K562 (cell line): ENCODE measurements at regions not wholly inside any gene's neighbourhood (a gene's known extent, or its start where the extent isn't known, plus 50 kb on each side); places are given as distances from the start of the nearest gene placed in this dataset.

ENCODE experiments used
- ATAC-seq: fragments of 200-7000 bp; cut with Tn5 transposase; 3 replicates; pipeline ENCODE4 v1.9.1; 2020; ENCODE audit warnings: moderate library complexity
- BruUV-seq: library from RNA; stranded (reverse); fragments of 400-500 nt; replicated peaks from 2 replicates; lab custom pipeline; 2021; lab: Mats Ljungman, UMichigan
- CTCF ChIA-PET: fragments of 300-600 bp; formaldehyde crosslinking; extraction: SDS; loops from one replicate; lab custom pipeline; 2021; ENCODE audit warnings: low intra/inter-chr PET ratio; lab: Yijun Ruan, JAX
- POLR2A ChIA-PET: fragments of 300-600, 350-650 bp; sonication (Branson Sonifier 250); formaldehyde crosslinking; extraction: SDS; loops from one replicate; lab custom pipeline; 2021; ENCODE audit warnings: antibody characterized with exemption, inconsistent platforms; lab: Yijun Ruan, JAX
- DNase-seq, 4 experiments: peaks; one replicate each; pipeline versions ENCODE4 v3.0.0 to v3.0.0-alpha.2; 2011 to 2018; ENCODE audit warnings: low spot score in 3 of 4, mixed read lengths in 3 of 4; ENCODE audit errors: extremely low read depth in 1 of 4
- FAIRE-seq: peaks from 2 replicates; lab custom pipeline; 2011; peaks lifted over from hg19 to GRCh38; lab: Jason Lieb, UNC
- H2AFZ ChIP-seq: 2 replicates; pipeline ENCODE4 v1.6.0; 2011; ENCODE audit warnings: low read depth, low read length, control low read depth, inconsistent platforms
- H3K27ac ChIP-seq: fragments of 200-600 bp; 3 replicates; pipeline ENCODE4 v1.8.0; 2011; ENCODE audit warnings: low read depth, mild to moderate bottlenecking, control low read depth, inconsistent platforms, low read length, moderate library complexity, mixed read lengths; ENCODE audit errors: extremely low read depth
- H3K27me3 ChIP-seq, 2 experiments: fragments of 300-600 bp in 1 of 2; 2 replicates in 1 of 2; 3 replicates in 1 of 2; pipeline versions ENCODE4 v1.6.0 to v1.8.0; 2011; ENCODE audit warnings: inconsistent platforms in 2 of 2, low read length in 2 of 2, mild to moderate bottlenecking in 1 of 2, mixed read lengths in 1 of 2, moderate library complexity in 1 of 2; ENCODE audit not compliant: control insufficient read depth in 2 of 2, insufficient read depth in 2 of 2
- H3K36me3 ChIP-seq: fragments of 300-600 bp; 3 replicates; pipeline ENCODE4 v1.8.0; 2011; ENCODE audit warnings: mild to moderate bottlenecking, low read length, inconsistent platforms; ENCODE audit not compliant: control insufficient read depth, insufficient read depth
- H3K4me1 ChIP-seq, 2 experiments: fragments of 200-600 bp in 1 of 2; replicated peaks in 1 of 2; 2 replicates in 1 of 2; 3 replicates in 1 of 2; pipeline versions ENCODE4 v1.5.1 to v1.8.0; 2011; ENCODE audit warnings: inconsistent platforms in 2 of 2, low read length in 2 of 2, mild to moderate bottlenecking in 1 of 2, mixed read lengths in 1 of 2, moderate library complexity in 1 of 2; ENCODE audit not compliant: control insufficient read depth in 2 of 2, insufficient read depth in 2 of 2
- H3K4me2 ChIP-seq: 2 replicates; pipeline ENCODE4 v1.6.1; 2011; ENCODE audit warnings: low read length, control low read depth, inconsistent platforms, mixed read lengths; ENCODE audit not compliant: insufficient read depth
- H3K4me3 ChIP-seq: fragments of 200-600 bp; sonication (generic), shearing (Covaris generic); 2 replicates; pipeline ENCODE4 v1.5.1; 2016; ENCODE audit warnings: control low read depth, inconsistent platforms
- H3K79me2 ChIP-seq: fragments of 200-600 bp; 3 replicates; pipeline ENCODE4 v1.8.0; 2011; ENCODE audit warnings: low read length, inconsistent platforms; ENCODE audit not compliant: control insufficient read depth, insufficient read depth
- H3K9ac ChIP-seq, 2 experiments: 2 replicates each; pipeline versions ENCODE4 v1.6.0 to v1.6.1; 2011; ENCODE audit warnings: low read depth in 2 of 2, low read length in 2 of 2, control low read depth in 1 of 2, inconsistent platforms in 1 of 2, mild to moderate bottlenecking in 1 of 2, mixed read lengths in 1 of 2; ENCODE audit not compliant: insufficient read depth in 1 of 2
- H3K9me1 ChIP-seq: one replicate; pipeline ENCODE4 v1.6.0; 2011; ENCODE audit warnings: inconsistent platforms, mild to moderate bottlenecking, low read length, moderate library complexity; ENCODE audit not compliant: control insufficient read depth, insufficient read depth
- H3K9me3 ChIP-seq: replicated peaks from 2 replicates; pipeline ENCODE4 v1.5.1; 2011; ENCODE audit warnings: low read depth, low read length, inconsistent platforms; ENCODE audit not compliant: control insufficient read depth, insufficient read depth
- H4K20me1 ChIP-seq: replicated peaks from 2 replicates; pipeline ENCODE4 v1.6.1; 2011; ENCODE audit warnings: low read length, inconsistent platforms, mixed read lengths; ENCODE audit not compliant: control insufficient read depth, insufficient read depth
- CHD1 ChIP-seq: fragments of 200-600 bp; sonication (generic); IDR thresholded peaks from one replicate; pipeline ENCODE4 v1.6.1; 2012; ENCODE audit warnings: mild to moderate bottlenecking, moderate library complexity, low read length, inconsistent platforms
- MCM5 ChIP-seq: fragments of 450-650 bp; IDR thresholded peaks from 2 replicates; pipeline ENCODE4 v1.6.1; 2016; ENCODE audit warnings: low read depth
- NR2C1 ChIP-seq, 2 experiments: fragments of 450-650 bp; IDR thresholded peaks; 2 replicates each; pipeline ENCODE4 v1.6.1; 2017; ENCODE audit warnings: mild to moderate bottlenecking in 2 of 2, antibody characterized with exemption in 1 of 2, inconsistent platforms in 1 of 2, missing compliant biosample characterization in 1 of 2, missing genetic modification characterization in 1 of 2
- SPI1 ChIP-seq: IDR thresholded peaks from 2 replicates; pipeline ENCODE4 v1.6.1; 2011; ENCODE audit warnings: low read depth, low read length, control low read depth, borderline replicate concordance
- TCF7L2 ChIP-seq: fragments of 150-350 bp; IDR thresholded peaks from 2 replicates; pipeline ENCODE4 v1.6.1; 2016; ENCODE audit warnings: low read depth, mild to moderate bottlenecking, low read length, moderate library complexity
- U2AF2 ChIP-seq: fragments of 200-400 bp; formaldehyde crosslinking; optimal IDR thresholded peaks from 2 replicates; pipeline ENCODE3; 2017; ENCODE audit warnings: low read depth, mild to moderate bottlenecking, low read length
- ZNF232 ChIP-seq: sonication (generic); formaldehyde crosslinking; IDR thresholded peaks from 2 replicates; pipeline ENCODE4 v1.8.0; 2022; ENCODE audit warnings: mild to moderate bottlenecking, missing genetic modification reagents
- WGBS: fragments of 100-300 bp; shearing (Covaris generic); methylation state at CpG from one replicate; pipeline ENCODE4 v1.1.6; 2016; ENCODE audit warnings: low coverage, mixed read lengths; ENCODE audit not compliant: insufficient coverage; ENCODE audit errors: missing lambda C conversion rate; 5-methylcytosine and 5-hydroxymethylcytosine counted together
- in situ Hi-C: fragments of 300-500 bp; cut with MboI; formaldehyde crosslinking; loops from 4 replicates; pipeline ENCODE4 v1.15.0; 2018; ENCODE audit warnings: inconsistent platforms, mixed read lengths
- intact Hi-C: fragments of 100-400 bp; cut with micrococcal nuclease; formaldehyde crosslinking; loops from 2 replicates; pipeline ENCODE4 v1.14.2; 2022
- TF ChIP-seq, protein P1 (sequence below): fragments of 450-650 bp; IDR thresholded peaks from 2 replicates; pipeline ENCODE4 v1.6.1; 2017; ENCODE audit warnings: antibody characterized with exemption, mild to moderate bottlenecking

GRCh38 chr4:187937557-187937956 lies 58.0 kb upstream of the ZFP42 start:
- Histone ChIP-seq H3K27me3 (no peaks in the 10 kb centered on the region), H3K27ac (no peak overlapping the region), H2AFZ (no peak overlapping the region), H3K36me3 (no peaks in the 10 kb centered on the region), H3K4me1 (no peaks in the 10 kb centered on the region), H3K4me3 (no peak overlapping the region), H4K20me1 (no peaks in the 10 kb centered on the region), H3K9me1 (no peaks in the 10 kb centered on the region), H3K9me3 (no peaks in the 10 kb centered on the region), H3K9ac (no peak overlapping the region), H3K4me2 (no peak overlapping the region), H3K79me2 (no peaks in the 10 kb centered on the region)
- TF ChIP-seq CHD1 (no peak), ZNF232 (CRISPR knock-in tag) (no peak), MCM5 (no peak), U2AF2 (no peak), TCF7L2 (no peak), NR2C1 (IDR thresholded peaks at IDR 0.05) (no peak), NR2C1 (tag; IDR thresholded peaks at IDR 0.05) (no peak), SPI1 (no peak)
- TF ChIP-seq, protein P1, sequence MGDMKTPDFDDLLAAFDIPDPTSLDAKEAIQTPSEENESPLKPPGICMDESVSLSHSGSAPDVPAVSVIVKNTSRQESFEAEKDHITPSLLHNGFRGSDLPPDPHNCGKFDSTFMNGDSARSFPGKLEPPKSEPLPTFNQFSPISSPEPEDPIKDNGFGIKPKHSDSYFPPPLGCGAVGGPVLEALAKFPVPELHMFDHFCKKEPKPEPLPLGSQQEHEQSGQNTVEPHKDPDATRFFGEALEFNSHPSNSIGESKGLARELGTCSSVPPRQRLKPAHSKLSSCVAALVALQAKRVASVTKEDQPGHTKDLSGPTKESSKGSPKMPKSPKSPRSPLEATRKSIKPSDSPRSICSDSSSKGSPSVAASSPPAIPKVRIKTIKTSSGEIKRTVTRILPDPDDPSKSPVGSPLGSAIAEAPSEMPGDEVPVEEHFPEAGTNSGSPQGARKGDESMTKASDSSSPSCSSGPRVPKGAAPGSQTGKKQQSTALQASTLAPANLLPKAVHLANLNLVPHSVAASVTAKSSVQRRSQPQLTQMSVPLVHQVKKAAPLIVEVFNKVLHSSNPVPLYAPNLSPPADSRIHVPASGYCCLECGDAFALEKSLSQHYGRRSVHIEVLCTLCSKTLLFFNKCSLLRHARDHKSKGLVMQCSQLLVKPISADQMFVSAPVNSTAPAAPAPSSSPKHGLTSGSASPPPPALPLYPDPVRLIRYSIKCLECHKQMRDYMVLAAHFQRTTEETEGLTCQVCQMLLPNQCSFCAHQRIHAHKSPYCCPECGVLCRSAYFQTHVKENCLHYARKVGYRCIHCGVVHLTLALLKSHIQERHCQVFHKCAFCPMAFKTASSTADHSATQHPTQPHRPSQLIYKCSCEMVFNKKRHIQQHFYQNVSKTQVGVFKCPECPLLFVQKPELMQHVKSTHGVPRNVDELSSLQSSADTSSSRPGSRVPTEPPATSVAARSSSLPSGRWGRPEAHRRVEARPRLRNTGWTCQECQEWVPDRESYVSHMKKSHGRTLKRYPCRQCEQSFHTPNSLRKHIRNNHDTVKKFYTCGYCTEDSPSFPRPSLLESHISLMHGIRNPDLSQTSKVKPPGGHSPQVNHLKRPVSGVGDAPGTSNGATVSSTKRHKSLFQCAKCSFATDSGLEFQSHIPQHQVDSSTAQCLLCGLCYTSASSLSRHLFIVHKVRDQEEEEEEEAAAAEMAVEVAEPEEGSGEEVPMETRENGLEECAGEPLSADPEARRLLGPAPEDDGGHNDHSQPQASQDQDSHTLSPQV, result no peak
- intact Hi-C loops, result no loop called here
- CTCF ChIA-PET, result no interaction called here
- DNase-seq (no peak), ATAC-seq (no peak), FAIRE-seq (no peak)
- 12% methylated on average over 7 of the region's 25 CpGs for WGBS
- POLR2A ChIA-PET, result no interaction called here
- BruUV-seq, result no TSS peak
- in situ Hi-C loops, result no loop called here
